HepG2 (cell line): ENCODE measurements at regions not wholly inside any gene's neighbourhood (a gene's known extent, or its start where the extent isn't known, plus 50 kb on each side); places are given as distances from the start of the nearest gene placed in this dataset.

Source experiments
- ATAC-seq: fragments of 200-7000 bp; cut with Tn5 transposase; 3 replicates; pipeline ENCODE4 v1.9.1; 2020; ENCODE audit warnings: mild to moderate bottlenecking, moderate library complexity
- BruUV-seq: library from RNA; stranded (reverse); fragments of 400-500 nt; replicated peaks from 2 replicates; lab custom pipeline; 2021; lab: Mats Ljungman, UMichigan
- CTCF ChIA-PET: fragments of 300-600 bp; formaldehyde crosslinking; extraction: SDS; loops from one replicate; lab custom pipeline; 2021; ENCODE audit warnings: low total read pairs, inconsistent platforms, low intra/inter-chr PET ratio; lab: Yijun Ruan, JAX
- POLR2A ChIA-PET: fragments of 350-600 bp; sonication (Branson Sonifier 250); formaldehyde crosslinking; loops from one replicate; lab custom pipeline; 2020; ENCODE audit warnings: antibody characterized with exemption, inconsistent platforms; lab: Yijun Ruan, JAX
- DNase-seq: peaks from one replicate; pipeline ENCODE4 v3.0.0-alpha.2; 2015; ENCODE audit warnings: low spot score
- FAIRE-seq: peaks from 3 replicates; lab custom pipeline; 2011; peaks lifted over from hg19 to GRCh38; lab: Jason Lieb, UNC
- H2AFZ ChIP-seq: one replicate; pipeline ENCODE4 v1.6.1; 2011; ENCODE audit warnings: low read length, inconsistent platforms
- H3K27ac ChIP-seq: fragments of 300-600 bp; 3 replicates; pipeline ENCODE4 v1.8.0; 2011; ENCODE audit warnings: mixed run types, mild to moderate bottlenecking, mixed read lengths, low read length, inconsistent platforms; ENCODE audit not compliant: insufficient read depth; ENCODE audit errors: extremely low read length
- H3K27me3 ChIP-seq, 2 experiments: fragments of 200-600 bp in 1 of 2; 2 replicates in 1 of 2; 3 replicates in 1 of 2; pipeline versions ENCODE4 v1.6.0 to v1.8.0; 2011; ENCODE audit warnings: low read length in 2 of 2, mild to moderate bottlenecking in 2 of 2, moderate library complexity in 2 of 2, inconsistent platforms in 1 of 2; ENCODE audit not compliant: insufficient read depth in 2 of 2, control insufficient read depth in 1 of 2
- H3K36me3 ChIP-seq, 2 experiments: fragments of 200-600 bp in 1 of 2; replicated peaks in 1 of 2; 2 replicates in 1 of 2; 3 replicates in 1 of 2; pipeline versions ENCODE4 v1.5.1 to v1.8.0; 2011; ENCODE audit warnings: low read length in 2 of 2, inconsistent platforms in 1 of 2; ENCODE audit not compliant: insufficient read depth in 2 of 2, control insufficient read depth in 1 of 2
- H3K4me1 ChIP-seq: 2 replicates; pipeline ENCODE4 v1.5.1; 2012; ENCODE audit warnings: low read length, inconsistent platforms; ENCODE audit not compliant: insufficient read depth
- H3K4me2 ChIP-seq: 2 replicates; pipeline ENCODE4 v1.6.0; 2011; ENCODE audit warnings: low read depth, low read length, inconsistent platforms
- H3K4me3 ChIP-seq, 3 experiments: fragments of 200-600 bp in 1 of 3; sonication (generic), shearing (Covaris generic) in 1 of 3; replicated peaks in 1 of 3; 2 replicates each; pipeline ENCODE4 v1.5.1; 2011 to 2016; ENCODE audit warnings: low read length in 3 of 3, inconsistent platforms in 2 of 3, low read depth in 2 of 3, mild to moderate bottlenecking in 2 of 3, control low read depth in 1 of 3, mixed read lengths in 1 of 3; ENCODE audit not compliant: insufficient read depth in 1 of 3
- H3K79me2 ChIP-seq: one replicate; pipeline ENCODE4 v1.6.1; 2011; ENCODE audit warnings: low read length, inconsistent platforms; ENCODE audit not compliant: insufficient read depth
- H3K9ac ChIP-seq: 2 replicates; pipeline ENCODE4 v1.6.0; 2011; ENCODE audit warnings: mild to moderate bottlenecking, low read depth, low read length, inconsistent platforms; ENCODE audit not compliant: insufficient read depth
- H3K9me3 ChIP-seq: 2 replicates; pipeline ENCODE4 v1.5.1; 2012; ENCODE audit warnings: mild to moderate bottlenecking, low read length
- H4K20me1 ChIP-seq: 2 replicates; pipeline ENCODE4 v1.6.0; 2011; ENCODE audit warnings: inconsistent platforms, mild to moderate bottlenecking, low read length, moderate library complexity; ENCODE audit not compliant: insufficient read depth
- CSRNP2 ChIP-seq: sonication (generic); formaldehyde crosslinking; conservative IDR thresholded peaks from 2 replicates; pipeline ENCODE4 v1.8.0; 2022; ENCODE audit warnings: low read depth, missing genetic modification reagents
- DR1 ChIP-seq: sonication (generic); formaldehyde crosslinking; IDR thresholded peaks from 2 replicates; pipeline ENCODE4 v1.8.0; 2021; ENCODE audit warnings: mild to moderate bottlenecking, missing genetic modification reagents, inconsistent platforms
- KDM6A ChIP-seq: IDR thresholded peaks from 2 replicates; pipeline ENCODE4 v1.6.1; 2016; ENCODE audit warnings: low read depth
- PTBP1 ChIP-seq: fragments of 200-400 bp; formaldehyde crosslinking; IDR thresholded peaks from 2 replicates; pipeline ENCODE4 v1.6.1; 2018; ENCODE audit warnings: low read length, low read depth; ENCODE audit not compliant: poor library complexity, severe bottlenecking
- ZBTB26 ChIP-seq: IDR thresholded peaks from 2 replicates; pipeline ENCODE4 v1.6.1; 2016; ENCODE audit warnings: missing compliant biosample characterization, missing genetic modification reagents, borderline replicate concordance
- ZFP36 ChIP-seq: fragments of 150-350 bp; IDR thresholded peaks from 2 replicates; pipeline ENCODE4 v1.6.1; 2018; ENCODE audit warnings: borderline replicate concordance, low read length, low read depth; ENCODE audit not compliant: partially characterized antibody
- ZMYM3 ChIP-seq: sonication (generic); formaldehyde crosslinking; IDR thresholded peaks from 2 replicates; pipeline ENCODE4 v1.5.1; 2020; ENCODE audit warnings: mild to moderate bottlenecking, missing genetic modification reagents
- ZNF597 ChIP-seq: sonication (generic); formaldehyde crosslinking; IDR thresholded peaks from 2 replicates; pipeline ENCODE4 v1.5.0; 2020; ENCODE audit warnings: missing genetic modification reagents
- WGBS: methylation state at CpG from one replicate; pipeline ENCODE4 v1.1.6; 2017; ENCODE audit warnings: low lambda C conversion rate; 5-methylcytosine and 5-hydroxymethylcytosine counted together
- in situ Hi-C: cut with HindIII; loops from 2 replicates; pipeline ENCODE4 v1.10.0; 2017; ENCODE audit warnings: low pct_unique_long_range_greater_than_20kb; ENCODE audit not compliant: extremely low pct_ligation_motif_present
- intact Hi-C: fragments of 100-400 bp; cut with micrococcal nuclease; formaldehyde crosslinking; loops from one replicate; pipeline ENCODE4 v1.10.0; 2022; ENCODE audit not compliant: unreplicated experiment
- TF ChIP-seq, protein P1 (sequence below): sonication (generic); formaldehyde crosslinking; IDR thresholded peaks from 2 replicates; pipeline ENCODE4 v1.4.0; 2020; ENCODE audit warnings: low read depth, missing genetic modification reagents

DNA sequence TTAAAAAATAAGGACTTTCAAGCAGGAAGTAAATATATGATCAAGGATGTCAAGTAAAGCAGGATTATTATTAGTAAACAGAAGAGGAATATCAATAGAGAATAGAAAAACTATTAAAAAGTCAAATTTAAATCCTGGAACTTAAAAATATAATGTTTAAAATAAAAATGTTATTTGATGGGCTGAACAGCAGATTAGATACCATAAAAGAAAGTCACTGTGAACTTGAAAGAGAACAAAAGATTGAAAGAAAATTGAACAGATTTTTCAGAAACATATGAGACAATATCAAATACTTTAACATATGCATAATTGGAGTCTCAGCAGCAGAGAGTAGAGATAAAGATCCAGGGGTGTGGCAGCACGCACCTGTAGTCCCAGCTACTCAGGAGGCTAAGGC, 1213.7 kb upstream of the AUTS2 start:
- no peaks in the 10 kb centered on the region for H3K4me1 ChIP-seq
- no peaks in the 10 kb centered on the region for H3K27me3 ChIP-seq
- TF ChIP-seq DR1 (CRISPR knock-in tag), result no peak
- no peak for TF ChIP-seq ZBTB26
- no peak for TF ChIP-seq CSRNP2 (CRISPR knock-in tag)
- TF ChIP-seq PTBP1, result no peak
- TF ChIP-seq ZMYM3 (CRISPR knock-in tag), result no peak
- TF ChIP-seq, protein P1, sequence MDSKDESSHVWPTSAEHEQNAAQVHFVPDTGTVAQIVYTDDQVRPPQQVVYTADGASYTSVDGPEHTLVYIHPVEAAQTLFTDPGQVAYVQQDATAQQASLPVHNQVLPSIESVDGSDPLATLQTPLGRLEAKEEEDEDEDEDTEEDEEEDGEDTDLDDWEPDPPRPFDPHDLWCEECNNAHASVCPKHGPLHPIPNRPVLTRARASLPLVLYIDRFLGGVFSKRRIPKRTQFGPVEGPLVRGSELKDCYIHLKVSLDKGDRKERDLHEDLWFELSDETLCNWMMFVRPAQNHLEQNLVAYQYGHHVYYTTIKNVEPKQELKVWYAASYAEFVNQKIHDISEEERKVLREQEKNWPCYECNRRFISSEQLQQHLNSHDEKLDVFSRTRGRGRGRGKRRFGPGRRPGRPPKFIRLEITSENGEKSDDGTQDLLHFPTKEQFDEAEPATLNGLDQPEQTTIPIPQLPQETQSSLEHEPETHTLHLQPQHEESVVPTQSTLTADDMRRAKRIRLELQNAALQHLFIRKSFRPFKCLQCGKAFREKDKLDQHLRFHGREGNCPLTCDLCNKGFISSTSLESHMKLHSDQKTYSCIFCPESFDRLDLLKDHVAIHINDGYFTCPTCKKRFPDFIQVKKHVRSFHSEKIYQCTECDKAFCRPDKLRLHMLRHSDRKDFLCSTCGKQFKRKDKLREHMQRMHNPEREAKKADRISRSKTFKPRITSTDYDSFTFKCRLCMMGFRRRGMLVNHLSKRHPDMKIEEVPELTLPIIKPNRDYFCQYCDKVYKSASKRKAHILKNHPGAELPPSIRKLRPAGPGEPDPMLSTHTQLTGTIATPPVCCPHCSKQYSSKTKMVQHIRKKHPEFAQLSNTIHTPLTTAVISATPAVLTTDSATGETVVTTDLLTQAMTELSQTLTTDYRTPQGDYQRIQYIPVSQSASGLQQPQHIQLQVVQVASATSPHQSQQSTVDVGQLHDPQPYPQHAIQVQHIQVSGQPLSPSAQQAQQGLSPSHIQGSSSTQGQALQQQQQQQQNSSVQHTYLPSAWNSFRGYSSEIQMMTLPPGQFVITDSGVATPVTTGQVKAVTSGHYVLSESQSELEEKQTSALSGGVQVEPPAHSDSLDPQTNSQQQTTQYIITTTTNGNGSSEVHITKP, result no peak
- no peak for TF ChIP-seq KDM6A (CRISPR knock-in tag)
- TF ChIP-seq ZNF597 (CRISPR knock-in tag), result no peak
- TF ChIP-seq ZFP36, result no peak
- POLR2A ChIA-PET, result no interaction called here
- no peaks in the 10 kb centered on the region for H4K20me1 ChIP-seq
- intact Hi-C loops, result no loop called here
- FAIRE-seq (no peak), DNase-seq (no peak), ATAC-seq (no peak)
- no TSS peak for BruUV-seq
- H3K4me2 ChIP-seq, result no peak overlapping the region
- H3K27ac ChIP-seq, result no peak overlapping the region
- H3K9ac ChIP-seq, result no peak overlapping the region
- H3K4me3 ChIP-seq, result no peak overlapping the region
- no peaks in the 10 kb centered on the region for H3K79me2 ChIP-seq
- no peak overlapping the region for H2AFZ ChIP-seq
- CTCF ChIA-PET, result no interaction called here
- peaks cover 35% of the 10 kb centered on the region for H3K9me3 ChIP-seq
- in situ Hi-C loops, result no loop called here
- no peaks in the 10 kb centered on the region for H3K36me3 ChIP-seq
- 0% methylated on average over 1 of the region's 1 CpG for WGBS
